HK-2 (cell line): ENCODE measurements at regions not wholly inside any gene's neighbourhood (a gene's known extent, or its start where the extent isn't known, plus 50 kb on each side); places are given as distances from the start of the nearest gene placed in this dataset.
"Not testable (repeated sequence)": the region's sequence is repeated elsewhere in the genome, so short reads cannot be mapped to it uniquely, and the experiment has no call there.

ENCODE experiments used
- DNase-seq: peaks from one replicate; pipeline ENCODE4 v3.0.0-alpha.2; 2018; ENCODE audit not compliant: unreplicated experiment

GRCh38 chr1:61028136-61028535, 54.2 kb upstream of the NFIA start:
- no peak for DNase-seq

GRCh38 chr1:61018068-61018467, 64.3 kb upstream of the NFIA start:
- DNase-seq, result not testable (repeated sequence)

GRCh38 chr1:61017651-61018050, 64.7 kb upstream of the NFIA start:
- no peak for DNase-seq

- DNase-seq, result no peak
Observed at GRCh38 chr1:61013946-61014667, 68.3 kb upstream of the NFIA start.

GRCh38 chr1:61013189-61013945, 69.0 kb upstream of the NFIA start:
- DNase-seq, result no peak

GRCh38 chr1:61012341-61012761, 70.0 kb upstream of the NFIA start:
- no peak for DNase-seq

GRCh38 chr1:61011561-61012263, 70.6 kb upstream of the NFIA start:
- DNase-seq, result no peak

- DNase-seq, result no peak
Observed at GRCh38 chr1:61007534-61008364, 74.6 kb upstream of the NFIA start.

- no peak for DNase-seq
Observed at GRCh38 chr1:61005614-61006580, 76.5 kb upstream of the NFIA start.

- no peak for DNase-seq
Observed at GRCh38 chr1:61004262-61005003, 77.9 kb upstream of the NFIA start.

- DNase-seq, result no peak
Observed at GRCh38 chr1:61000327-61000726, 82.0 kb upstream of the NFIA start.

- no peak for DNase-seq
Observed at GRCh38 chr1:60998786-60999185, 83.6 kb upstream of the NFIA start.

GRCh38 chr1:60994828-60995492, 87.4 kb upstream of the NFIA start:
- DNase-seq, result no peak

GRCh38 chr1:60994369-60994768, 88.0 kb upstream of the NFIA start:
- no peak for DNase-seq

GRCh38 chr1:60992165-60992564, 90.2 kb upstream of the NFIA start:
- DNase-seq, result no peak

- DNase-seq, result no peak
Observed at GRCh38 chr1:60990714-60991090, 91.7 kb upstream of the NFIA start.

- DNase-seq, result no peak
Observed at GRCh38 chr1:60989749-60990713, 92.3 kb upstream of the NFIA start.

- no peak for DNase-seq
Observed at GRCh38 chr1:60988891-60989290, 93.5 kb upstream of the NFIA start.
